ENCODE measurements at regions not wholly inside any gene's neighbourhood (a gene's known extent, or its start where the extent isn't known, plus 50 kb on each side); places are given as distances from the start of the nearest gene placed in this dataset.

DNA sequence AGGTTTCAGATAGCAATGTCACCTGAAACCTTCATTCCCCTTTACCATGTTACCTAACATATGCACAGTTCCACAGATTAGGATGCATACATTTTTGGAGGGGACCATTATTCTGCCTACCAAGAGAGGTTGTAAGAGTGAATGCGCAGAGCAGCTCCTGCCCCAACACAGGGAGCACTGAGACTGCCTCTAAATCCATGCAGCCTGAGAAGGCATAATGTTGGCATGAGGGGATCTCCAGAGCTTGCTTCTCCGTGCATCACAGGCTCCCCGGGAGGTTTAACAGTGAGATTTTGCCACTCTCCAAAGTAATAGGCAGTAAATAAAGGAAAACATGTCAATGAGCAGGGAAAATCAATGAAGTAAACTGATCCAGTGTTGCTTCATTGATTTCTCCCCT lies 410.8 kb downstream of the PCDH7 start:
- TF ChIP-seq, protein P1, sequence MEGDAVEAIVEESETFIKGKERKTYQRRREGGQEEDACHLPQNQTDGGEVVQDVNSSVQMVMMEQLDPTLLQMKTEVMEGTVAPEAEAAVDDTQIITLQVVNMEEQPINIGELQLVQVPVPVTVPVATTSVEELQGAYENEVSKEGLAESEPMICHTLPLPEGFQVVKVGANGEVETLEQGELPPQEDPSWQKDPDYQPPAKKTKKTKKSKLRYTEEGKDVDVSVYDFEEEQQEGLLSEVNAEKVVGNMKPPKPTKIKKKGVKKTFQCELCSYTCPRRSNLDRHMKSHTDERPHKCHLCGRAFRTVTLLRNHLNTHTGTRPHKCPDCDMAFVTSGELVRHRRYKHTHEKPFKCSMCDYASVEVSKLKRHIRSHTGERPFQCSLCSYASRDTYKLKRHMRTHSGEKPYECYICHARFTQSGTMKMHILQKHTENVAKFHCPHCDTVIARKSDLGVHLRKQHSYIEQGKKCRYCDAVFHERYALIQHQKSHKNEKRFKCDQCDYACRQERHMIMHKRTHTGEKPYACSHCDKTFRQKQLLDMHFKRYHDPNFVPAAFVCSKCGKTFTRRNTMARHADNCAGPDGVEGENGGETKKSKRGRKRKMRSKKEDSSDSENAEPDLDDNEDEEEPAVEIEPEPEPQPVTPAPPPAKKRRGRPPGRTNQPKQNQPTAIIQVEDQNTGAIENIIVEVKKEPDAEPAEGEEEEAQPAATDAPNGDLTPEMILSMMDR (IDR thresholded peaks at IDR 0.05), result no peak
- TF ChIP-seq POLR2AphosphoS5 (IDR thresholded peaks at IDR 0.05), result no peak
